Large intestine (tissue), 3 donors: ENCODE measurements at regions not wholly inside any gene's neighbourhood (a gene's known extent, or its start where the extent isn't known, plus 50 kb on each side); places are given as distances from the start of the nearest gene placed in this dataset.
"Not testable (repeated sequence)": the region's sequence is repeated elsewhere in the genome, so short reads cannot be mapped to it uniquely, and the experiment has no call there.

ENCODE experiments used
- DNase-seq, 2 donors: peaks; one replicate each; pipeline versions ENCODE4 v3.0.0 to v3.0.0-alpha.2; 2013
- H3K27ac ChIP-seq: one replicate; pipeline ENCODE4 v1.5.1; 2013; ENCODE audit warnings: low read length
- H3K27me3 ChIP-seq: 2 replicates; pipeline ENCODE4 v1.6.1; 2013; ENCODE audit warnings: low read length; ENCODE audit not compliant: control insufficient read depth, insufficient read depth
- H3K36me3 ChIP-seq: 2 replicates; pipeline ENCODE4 v1.6.1; 2013; ENCODE audit warnings: low read length; ENCODE audit not compliant: control insufficient read depth, insufficient read depth
- H3K4me1 ChIP-seq: one replicate; pipeline ENCODE4 v1.6.1; 2013; ENCODE audit warnings: low read length; ENCODE audit not compliant: control insufficient read depth, insufficient read depth
- H3K4me3 ChIP-seq: one replicate; pipeline ENCODE4 v1.5.1; 2013; ENCODE audit warnings: low read length
- H3K9me3 ChIP-seq: one replicate; pipeline ENCODE4 v1.6.1; 2013; ENCODE audit warnings: mild to moderate bottlenecking, low read depth, low read length, moderate library complexity; ENCODE audit not compliant: control insufficient read depth
- WGBS: methylation state at CpG from one replicate; pipeline ENCODE4 v1.1.5; 2013; ENCODE audit warnings: low lambda C conversion rate; ENCODE audit not compliant: insufficient coverage; 5-methylcytosine and 5-hydroxymethylcytosine counted together

DNA sequence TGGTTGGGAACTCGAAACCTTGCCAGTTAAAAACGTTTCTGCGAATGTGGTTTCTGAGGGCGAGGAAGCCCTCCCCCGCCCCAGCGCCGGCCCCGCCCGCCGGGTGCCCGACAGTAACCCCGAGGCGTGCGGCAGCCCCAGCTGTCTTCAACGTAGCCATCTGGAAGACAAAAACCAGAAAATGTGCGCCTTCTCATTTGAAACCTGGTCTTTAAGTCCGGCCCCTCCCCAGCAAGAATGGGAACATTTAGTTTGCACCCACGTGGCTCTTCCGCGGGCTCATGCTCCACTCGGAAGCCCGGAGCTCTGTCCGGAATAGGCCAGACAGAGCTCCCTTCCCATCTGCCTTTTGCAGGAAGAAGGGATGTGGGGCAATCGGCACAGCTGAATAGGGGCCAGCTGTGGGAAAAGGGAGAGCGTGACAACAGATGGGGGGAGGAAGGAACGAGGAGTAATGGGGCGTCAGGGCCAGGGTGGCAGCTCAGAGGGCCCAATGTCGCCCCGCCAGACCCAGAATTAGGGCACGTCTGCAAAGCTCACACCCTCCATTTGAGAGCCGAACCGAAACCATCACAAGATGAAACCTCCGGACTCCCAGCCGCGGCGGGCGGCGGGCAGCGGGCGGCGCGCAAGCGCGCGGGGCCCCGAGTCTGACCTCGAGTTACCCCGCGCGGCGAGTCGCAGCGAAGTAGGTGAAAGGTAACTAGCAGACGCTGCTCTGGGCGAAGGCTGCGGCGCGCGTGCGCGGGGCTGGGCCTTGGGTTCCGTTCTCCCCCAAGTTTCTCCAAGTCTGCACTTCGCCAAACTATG, 63.4 kb upstream of the ABCA1 start:
- Histone ChIP-seq H3K36me3 (no peaks in the 10 kb centered on the region), H3K4me3 (peak overlapping the region; percentile 85), H3K27ac (peak overlapping the region; percentile 94), H3K4me1 (peaks cover 29% of the 10 kb centered on the region), H3K9me3 (no peaks in the 10 kb centered on the region), H3K27me3 (no peaks in the 10 kb centered on the region)
- 0% methylated on average over 1 of the region's 63 CpGs for WGBS
- DNase-seq, result peak; percentile 86 to 90

- Histone ChIP-seq H3K27me3 (no peaks in the 10 kb centered on the region), H3K4me1 (peaks cover 29% of the 10 kb centered on the region), H3K36me3 (no peaks in the 10 kb centered on the region), H3K4me3 (no peak overlapping the region), H3K9me3 (no peaks in the 10 kb centered on the region), H3K27ac (no peak overlapping the region)
- peak in 1 of 2 donors; percentile 14 for DNase-seq
- WGBS, result 20% methylated on average over 1 of the region's 5 CpGs
Observed at GRCh38 chr9:104992659-104993058, 64.7 kb upstream of the ABCA1 start.

DNA sequence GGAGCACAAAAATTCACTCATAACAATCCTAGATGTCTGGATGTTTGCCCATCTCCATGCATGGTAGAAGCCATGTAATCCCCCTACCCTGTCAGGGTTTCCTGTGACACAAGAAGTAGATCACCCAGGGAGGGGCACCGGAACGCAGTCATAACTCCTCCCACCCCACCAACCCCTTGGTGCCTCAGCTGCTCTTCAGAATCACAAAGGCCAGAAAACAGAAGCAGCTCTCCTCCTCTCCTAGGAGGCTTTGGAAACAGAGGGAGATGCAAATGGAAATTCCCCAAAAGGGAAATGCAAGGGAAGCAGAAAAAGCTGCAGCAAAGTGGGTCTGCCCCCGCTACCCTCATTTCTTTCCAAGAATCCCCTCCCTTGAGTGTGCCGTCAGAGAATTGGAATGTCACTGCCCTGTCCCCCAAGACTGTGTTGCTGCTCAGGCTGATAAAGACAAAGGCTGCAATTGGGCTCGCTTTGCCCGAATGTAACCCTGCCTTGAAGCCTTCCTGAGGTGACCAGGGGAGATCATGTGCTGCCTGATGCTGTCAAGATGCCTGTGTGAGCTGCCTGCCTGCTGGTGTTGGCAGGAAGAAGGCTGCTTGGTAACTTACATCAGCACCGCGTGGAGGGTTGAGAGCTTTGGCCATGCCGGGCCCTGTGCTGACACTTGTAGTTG, 65.5 kb upstream of the ABCA1 start:
- Histone ChIP-seq H3K4me3 (no peak overlapping the region), H3K36me3 (no peaks in the 10 kb centered on the region), H3K9me3 (no peaks in the 10 kb centered on the region), H3K4me1 (peaks cover 29% of the 10 kb centered on the region), H3K27ac (peak overlapping the region; percentile 30), H3K27me3 (no peaks in the 10 kb centered on the region)
- DNase-seq, result peak; percentile 82 to 83
- WGBS, result no CpG with 5 or more reads among the region's 9 CpGs

- Histone ChIP-seq H3K27me3 (no peaks in the 10 kb centered on the region), H3K4me3 (no peak overlapping the region), H3K36me3 (no peaks in the 10 kb centered on the region), H3K27ac (no peak overlapping the region), H3K9me3 (no peaks in the 10 kb centered on the region), H3K4me1 (peaks cover 18% of the 10 kb centered on the region)
- WGBS, result no CpG with 5 or more reads among the region's 2 CpGs
- DNase-seq, result no peak
Observed at GRCh38 chr9:104997536-104997935, 69.6 kb upstream of the ABCA1 start.

DNA sequence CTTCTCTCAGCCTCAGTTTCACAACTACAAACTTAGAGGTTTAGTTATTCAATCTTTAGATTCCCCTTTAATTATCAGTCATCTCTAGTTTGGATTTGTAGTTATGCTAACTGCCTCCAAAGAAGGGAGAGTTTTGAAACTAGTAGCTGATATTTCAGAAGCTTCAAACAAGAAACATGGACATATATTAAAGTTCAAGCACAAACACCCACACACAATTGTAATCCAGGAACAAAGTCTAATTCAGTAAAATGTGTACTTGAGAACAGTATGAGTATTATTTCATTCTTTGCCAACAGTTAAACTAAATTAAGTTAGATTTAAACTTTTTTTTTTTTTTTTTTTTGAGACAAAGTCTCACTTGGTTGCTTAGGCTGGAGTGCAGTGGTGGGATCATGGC, 71.2 kb upstream of the ABCA1 start:
- H3K4me1 ChIP-seq, result peaks cover 2% of the 10 kb centered on the region
- no peaks in the 10 kb centered on the region for H3K27me3 ChIP-seq
- no peaks in the 10 kb centered on the region for H3K9me3 ChIP-seq
- no peaks in the 10 kb centered on the region for H3K36me3 ChIP-seq
- no peak overlapping the region for H3K27ac ChIP-seq
- no peak overlapping the region for H3K4me3 ChIP-seq
- no peak for DNase-seq

GRCh38 chr9:105000529-105000928, 72.6 kb upstream of the ABCA1 start:
- WGBS, result no CpG with 5 or more reads among the region's 11 CpGs
- H3K4me1 ChIP-seq, result not testable (repeated sequence)

DNA sequence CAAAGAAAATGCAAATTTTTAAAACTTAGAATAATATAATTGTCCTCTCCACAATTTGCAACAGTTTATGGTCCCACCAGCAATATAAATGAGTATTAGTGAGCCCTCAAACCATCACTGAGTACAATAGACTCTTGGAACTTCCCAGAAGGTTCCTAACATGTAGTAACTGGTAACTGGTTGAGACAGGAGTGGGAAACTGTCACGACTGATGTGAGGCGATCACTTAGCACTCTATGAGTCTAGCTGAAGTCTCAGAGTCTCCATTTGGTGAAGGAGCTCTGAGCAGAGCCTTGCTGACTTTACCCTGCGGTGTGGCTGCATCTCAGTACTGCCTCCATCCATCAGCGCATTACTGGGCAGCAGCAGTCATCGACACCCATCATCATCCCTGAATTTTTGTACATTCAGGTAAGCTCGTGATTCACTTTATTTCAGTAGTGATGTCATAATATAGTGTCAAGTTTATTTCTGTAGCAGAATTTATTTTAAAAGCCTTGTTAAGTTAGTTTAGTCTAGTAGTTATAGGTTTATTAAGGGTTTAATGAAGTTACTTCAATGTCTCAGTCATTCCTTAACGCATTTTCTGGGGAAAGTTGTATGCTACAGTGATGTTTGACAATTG, 76.6 kb upstream of the ABCA1 start:
- no peaks in the 10 kb centered on the region for H3K27me3 ChIP-seq
- no peak overlapping the region for H3K4me3 ChIP-seq
- no peak overlapping the region for H3K27ac ChIP-seq
- no peaks in the 10 kb centered on the region for H3K36me3 ChIP-seq
- no CpG with 5 or more reads among the region's 7 CpGs for WGBS
- no peaks in the 10 kb centered on the region for H3K9me3 ChIP-seq
- H3K4me1 ChIP-seq, result no peaks in the 10 kb centered on the region
- no peak for DNase-seq

More at GRCh38 chr9:105000529-105000928, 72.6 kb upstream of the ABCA1 start:
- H3K4me3 ChIP-seq, H3K9me3 ChIP-seq, H3K36me3 ChIP-seq, H3K27ac ChIP-seq, DNase-seq, H3K27me3 ChIP-seq: not testable (repeated sequence)

DNA sequence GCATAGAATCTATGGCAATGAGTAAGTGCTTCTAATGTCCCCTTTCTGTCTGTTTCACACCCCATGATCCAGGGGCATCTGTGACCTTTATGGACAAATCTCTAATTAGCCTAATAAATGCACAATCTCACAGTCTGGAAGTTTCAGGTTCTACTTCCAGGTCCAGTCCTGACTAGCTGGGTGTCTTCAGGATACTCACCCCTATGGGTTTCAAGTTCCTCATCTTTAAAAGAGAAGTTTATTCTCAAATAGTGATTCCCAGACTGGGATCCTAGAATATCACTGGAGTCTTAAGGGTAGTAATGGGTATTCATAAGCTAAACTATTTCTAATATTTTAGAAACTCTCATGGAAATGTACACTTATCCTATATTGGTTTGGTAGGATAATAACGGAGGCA, 77.2 kb upstream of the ABCA1 start:
- H3K9me3 ChIP-seq, result no peaks in the 10 kb centered on the region
- H3K4me3 ChIP-seq, result no peak overlapping the region
- no peaks in the 10 kb centered on the region for H3K4me1 ChIP-seq
- no CpG with 5 or more reads among the region's 1 CpG for WGBS
- H3K36me3 ChIP-seq, result no peaks in the 10 kb centered on the region
- no peak for DNase-seq
- no peaks in the 10 kb centered on the region for H3K27me3 ChIP-seq
- no peak overlapping the region for H3K27ac ChIP-seq

DNA sequence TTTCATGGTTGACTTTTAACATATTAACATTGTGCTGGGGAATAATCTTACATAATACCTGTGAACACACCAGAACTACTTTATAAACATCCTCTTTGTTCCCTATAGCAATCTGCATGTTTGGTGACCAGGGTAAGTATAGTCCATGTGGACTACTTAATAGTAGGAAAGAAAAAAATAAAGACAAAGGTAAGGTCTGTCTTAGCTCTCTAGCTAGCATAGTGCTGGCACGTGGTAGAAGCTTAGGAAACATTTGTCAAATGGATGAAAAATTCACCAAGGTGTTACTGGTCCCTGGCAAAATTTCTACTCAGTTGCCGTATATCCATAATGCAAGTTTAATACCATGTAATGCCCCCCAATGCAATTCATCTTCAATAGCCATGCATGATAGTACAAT, 78.6 kb upstream of the ABCA1 start:
- Histone ChIP-seq H3K4me1 (no peaks in the 10 kb centered on the region), H3K36me3 (no peaks in the 10 kb centered on the region), H3K27ac (no peak overlapping the region), H3K9me3 (no peaks in the 10 kb centered on the region), H3K4me3 (no peak overlapping the region), H3K27me3 (no peaks in the 10 kb centered on the region)
- DNase-seq, result no peak
- WGBS, result no CpG with 5 or more reads among the region's 2 CpGs

GRCh38 chr9:105007143-105007542, 79.2 kb upstream of the ABCA1 start:
- no peaks in the 10 kb centered on the region for H3K9me3 ChIP-seq
- H3K36me3 ChIP-seq, result no peaks in the 10 kb centered on the region
- no peak for DNase-seq
- H3K27ac ChIP-seq, result no peak overlapping the region
- WGBS, result no CpG with 5 or more reads among the region's 2 CpGs
- H3K27me3 ChIP-seq, result no peaks in the 10 kb centered on the region
- H3K4me1 ChIP-seq, result no peaks in the 10 kb centered on the region
- no peak overlapping the region for H3K4me3 ChIP-seq
